ENCODE measurements at regions not wholly inside any gene's neighbourhood (a gene's known extent, or its start where the extent isn't known, plus 50 kb on each side); places are given as distances from the start of the nearest gene placed in this dataset.

DNA sequence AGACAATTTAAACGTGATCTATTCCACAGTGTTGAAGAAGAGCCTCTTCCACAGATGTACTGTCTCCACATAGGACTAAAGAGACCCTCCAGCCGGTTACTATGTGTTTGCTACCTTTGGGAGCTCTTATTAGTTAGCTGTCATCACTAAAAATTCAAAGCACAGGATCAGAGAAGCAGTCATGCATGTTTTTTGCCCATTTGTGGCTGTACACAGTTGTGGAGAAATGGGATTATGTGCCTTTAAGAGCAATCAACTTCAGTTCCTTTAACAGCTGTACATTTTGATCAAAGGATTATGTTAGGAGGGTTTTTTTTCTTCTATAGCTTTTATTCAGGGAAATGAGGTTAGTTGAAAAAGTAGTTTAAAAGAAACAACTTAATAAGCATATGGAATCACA is 149.0 kb upstream of the SPOCK3 start (continued):
- TF ChIP-seq, protein P1, sequence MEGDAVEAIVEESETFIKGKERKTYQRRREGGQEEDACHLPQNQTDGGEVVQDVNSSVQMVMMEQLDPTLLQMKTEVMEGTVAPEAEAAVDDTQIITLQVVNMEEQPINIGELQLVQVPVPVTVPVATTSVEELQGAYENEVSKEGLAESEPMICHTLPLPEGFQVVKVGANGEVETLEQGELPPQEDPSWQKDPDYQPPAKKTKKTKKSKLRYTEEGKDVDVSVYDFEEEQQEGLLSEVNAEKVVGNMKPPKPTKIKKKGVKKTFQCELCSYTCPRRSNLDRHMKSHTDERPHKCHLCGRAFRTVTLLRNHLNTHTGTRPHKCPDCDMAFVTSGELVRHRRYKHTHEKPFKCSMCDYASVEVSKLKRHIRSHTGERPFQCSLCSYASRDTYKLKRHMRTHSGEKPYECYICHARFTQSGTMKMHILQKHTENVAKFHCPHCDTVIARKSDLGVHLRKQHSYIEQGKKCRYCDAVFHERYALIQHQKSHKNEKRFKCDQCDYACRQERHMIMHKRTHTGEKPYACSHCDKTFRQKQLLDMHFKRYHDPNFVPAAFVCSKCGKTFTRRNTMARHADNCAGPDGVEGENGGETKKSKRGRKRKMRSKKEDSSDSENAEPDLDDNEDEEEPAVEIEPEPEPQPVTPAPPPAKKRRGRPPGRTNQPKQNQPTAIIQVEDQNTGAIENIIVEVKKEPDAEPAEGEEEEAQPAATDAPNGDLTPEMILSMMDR (IDR thresholded peaks at IDR 0.05; ENCODE audit: control extremely low read depth in 1 of 3, insufficient read depth in 1 of 3, low read depth in 1 of 3, low read length in 3 of 3): no peak
- no peak for TF ChIP-seq CBX8 (IDR thresholded peaks at IDR 0.05; ENCODE audit: borderline replicate concordance, low read depth, low read length)
- TF ChIP-seq RBBP5 (IDR thresholded peaks at IDR 0.05; ENCODE audit: borderline replicate concordance, low read depth, low read length): no peak
- no peak for TF ChIP-seq SIX5 (IDR thresholded peaks at IDR 0.05; ENCODE audit: low read depth, low read length)
- TF ChIP-seq EP300 (IDR thresholded peaks at IDR 0.05; ENCODE audit: borderline replicate concordance in 1 of 2, low read depth in 2 of 2, low read length in 2 of 2): no peak
- TF ChIP-seq HDAC6 (IDR thresholded peaks at IDR 0.05; ENCODE audit: low read depth, low read length): no peak
- no peak for TF ChIP-seq ZNF274 (IDR thresholded peaks at IDR 0.05; ENCODE audit: borderline replicate concordance, extremely low read depth, low read length)
- TF ChIP-seq KDM4A (IDR thresholded peaks at IDR 0.05; ENCODE audit: low read depth, low read length, severe bottlenecking): no peak
